HEK293 (cell line): ENCODE measurements at regions not wholly inside any gene's neighbourhood (a gene's known extent, or its start where the extent isn't known, plus 50 kb on each side); places are given as distances from the start of the nearest gene placed in this dataset.
A peak's percentile ranks its signal among the peaks of the same experiment; 100 is the strongest.

Experiments
- FEZF1 ChIP-seq: fragments of 450-650 bp; formaldehyde crosslinking; IDR thresholded peaks from 2 replicates; pipeline ENCODE4 v1.5.1; 2016; ENCODE audit warnings: missing biosample characterization, missing genetic modification characterization
- GLIS1 ChIP-seq: fragments of 450-650 bp; formaldehyde crosslinking; IDR thresholded peaks from 2 replicates; pipeline ENCODE4 v1.5.1; 2016; ENCODE audit warnings: missing biosample characterization, missing genetic modification characterization
- KLF10 ChIP-seq: fragments of 450-650 bp; IDR thresholded peaks from 2 replicates; pipeline ENCODE4 v1.5.1; 2018; ENCODE audit warnings: missing biosample characterization, mild to moderate bottlenecking, missing genetic modification characterization
- MEIS1 ChIP-seq: sonication (generic); formaldehyde crosslinking; IDR thresholded peaks from 2 replicates; pipeline ENCODE4 v1.8.1; 2022; ENCODE audit warnings: missing genetic modification reagents, mild to moderate bottlenecking, borderline replicate concordance
- MYNN ChIP-seq: fragments of 450-650 bp; formaldehyde crosslinking; IDR thresholded peaks from 2 replicates; pipeline ENCODE4 v1.5.1; 2016; ENCODE audit warnings: missing biosample characterization, missing genetic modification characterization, borderline replicate concordance
- WT1 ChIP-seq: fragments of 450-650 bp; formaldehyde crosslinking; IDR thresholded peaks from 2 replicates; pipeline ENCODE4 v1.5.1; 2016; ENCODE audit warnings: missing biosample characterization, missing genetic modification characterization
- ZNF214 ChIP-seq: fragments of 450-650 bp; formaldehyde crosslinking; IDR thresholded peaks from 2 replicates; pipeline ENCODE4 v1.5.1; 2017; ENCODE audit warnings: missing biosample characterization, mild to moderate bottlenecking, missing genetic modification characterization, borderline replicate concordance
- ZNF416 ChIP-seq: fragments of 450-650 bp; formaldehyde crosslinking; IDR thresholded peaks from 2 replicates; pipeline ENCODE4 v1.5.1; 2016; ENCODE audit warnings: missing biosample characterization, missing genetic modification characterization
- ZNF530 ChIP-seq: fragments of 450-650 bp; formaldehyde crosslinking; IDR thresholded peaks from 2 replicates; pipeline ENCODE4 v1.5.1; 2016; ENCODE audit warnings: low read depth, missing biosample characterization, missing genetic modification characterization
- ZNF596 ChIP-seq: fragments of 450-650 bp; IDR thresholded peaks from 2 replicates; pipeline ENCODE4 v1.5.0; 2018; ENCODE audit warnings: missing biosample characterization, mild to moderate bottlenecking, missing genetic modification characterization, moderate library complexity
- ZNF629 ChIP-seq: fragments of 450-650 bp; formaldehyde crosslinking; IDR thresholded peaks from 2 replicates; pipeline ENCODE4 v1.5.1; 2017; ENCODE audit warnings: missing biosample characterization, missing genetic modification characterization
- ZNF660 ChIP-seq: fragments of 450-650 bp; IDR thresholded peaks from 2 replicates; pipeline ENCODE4 v1.5.1; 2018; ENCODE audit warnings: missing biosample characterization, mild to moderate bottlenecking, missing genetic modification characterization
- ZNF843 ChIP-seq: fragments of 450-650 bp; formaldehyde crosslinking; IDR thresholded peaks from 2 replicates; pipeline ENCODE4 v1.5.1; 2016; ENCODE audit warnings: missing biosample characterization, missing genetic modification characterization
- TF ChIP-seq, protein P1 (sequence below): fragments of 450-650 bp; formaldehyde crosslinking; conservative IDR thresholded peaks from 2 replicates; pipeline ENCODE4 v1.5.1; 2016; ENCODE audit warnings: low read depth, missing biosample characterization, missing genetic modification characterization
- TF ChIP-seq, protein P2 (sequence below): fragments of 450-650 bp; formaldehyde crosslinking; IDR thresholded peaks from 2 replicates; pipeline ENCODE4 v1.5.1; 2016; ENCODE audit warnings: missing biosample characterization, missing genetic modification characterization
- TF ChIP-seq, protein P3 (sequence below): fragments of 450-650 bp; formaldehyde crosslinking; IDR thresholded peaks from 2 replicates; pipeline ENCODE4 v1.5.1; 2016; ENCODE audit warnings: missing biosample characterization, missing genetic modification characterization
- TF ChIP-seq, protein P4 (sequence below): fragments of 450-650 bp; formaldehyde crosslinking; IDR thresholded peaks from 2 replicates; pipeline ENCODE4 v1.5.1; 2017; ENCODE audit warnings: missing biosample characterization, missing genetic modification characterization
- TF ChIP-seq, protein P5 (sequence below): fragments of 450-650 bp; formaldehyde crosslinking; IDR thresholded peaks from 2 replicates; pipeline ENCODE4 v1.5.1; 2016; ENCODE audit warnings: missing biosample characterization, missing genetic modification characterization, borderline replicate concordance

DNA sequence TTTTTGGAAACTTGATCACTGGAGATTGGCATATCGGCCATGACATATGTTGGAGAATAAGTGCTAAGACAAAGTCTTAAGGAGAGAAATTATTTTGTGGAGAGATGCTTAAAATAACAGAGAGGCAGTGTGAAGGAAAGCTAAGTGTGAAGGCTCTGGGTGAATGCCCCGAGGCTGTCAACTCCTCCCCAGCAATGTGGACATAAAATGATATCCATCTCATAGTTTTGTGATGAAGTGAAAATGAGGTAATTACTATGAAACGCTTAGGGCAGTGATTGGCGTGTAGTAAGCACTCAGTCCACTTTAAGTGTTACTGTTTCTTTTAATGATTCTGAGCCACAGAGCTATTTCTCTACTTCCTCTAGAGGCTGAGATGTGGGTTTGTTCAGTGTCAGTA lies 195.8 kb upstream of the KLF12 start (continued):
- TF ChIP-seq FEZF1 (tag by site-specific recombination) (peak; percentile 25; the same call in 1 of the 2 replicates), ZNF596 (no peak), MYNN (no peak), ZNF416 (tag by site-specific recombination) (no peak), ZNF660 (tag by site-specific recombination) (no peak), ZNF214 (tag by site-specific recombination) (no peak), ZNF629 (peak; percentile 71), MEIS1 (CRISPR knock-in tag) (peak; percentile 57; the same call in 1 of the 2 replicates), GLIS1 (tag by site-specific recombination) (peak; percentile 79), ZNF530 (tag by site-specific recombination) (no peak), WT1 (tag by site-specific recombination) (peak; percentile 82), ZNF843 (tag by site-specific recombination) (0 out of 2 replicates have a peak, but pooled peaks have one; percentile 43), KLF10 (tag by site-specific recombination) (peak; percentile 44; the same call in 1 of the 2 replicates)
- TF ChIP-seq, protein P1, sequence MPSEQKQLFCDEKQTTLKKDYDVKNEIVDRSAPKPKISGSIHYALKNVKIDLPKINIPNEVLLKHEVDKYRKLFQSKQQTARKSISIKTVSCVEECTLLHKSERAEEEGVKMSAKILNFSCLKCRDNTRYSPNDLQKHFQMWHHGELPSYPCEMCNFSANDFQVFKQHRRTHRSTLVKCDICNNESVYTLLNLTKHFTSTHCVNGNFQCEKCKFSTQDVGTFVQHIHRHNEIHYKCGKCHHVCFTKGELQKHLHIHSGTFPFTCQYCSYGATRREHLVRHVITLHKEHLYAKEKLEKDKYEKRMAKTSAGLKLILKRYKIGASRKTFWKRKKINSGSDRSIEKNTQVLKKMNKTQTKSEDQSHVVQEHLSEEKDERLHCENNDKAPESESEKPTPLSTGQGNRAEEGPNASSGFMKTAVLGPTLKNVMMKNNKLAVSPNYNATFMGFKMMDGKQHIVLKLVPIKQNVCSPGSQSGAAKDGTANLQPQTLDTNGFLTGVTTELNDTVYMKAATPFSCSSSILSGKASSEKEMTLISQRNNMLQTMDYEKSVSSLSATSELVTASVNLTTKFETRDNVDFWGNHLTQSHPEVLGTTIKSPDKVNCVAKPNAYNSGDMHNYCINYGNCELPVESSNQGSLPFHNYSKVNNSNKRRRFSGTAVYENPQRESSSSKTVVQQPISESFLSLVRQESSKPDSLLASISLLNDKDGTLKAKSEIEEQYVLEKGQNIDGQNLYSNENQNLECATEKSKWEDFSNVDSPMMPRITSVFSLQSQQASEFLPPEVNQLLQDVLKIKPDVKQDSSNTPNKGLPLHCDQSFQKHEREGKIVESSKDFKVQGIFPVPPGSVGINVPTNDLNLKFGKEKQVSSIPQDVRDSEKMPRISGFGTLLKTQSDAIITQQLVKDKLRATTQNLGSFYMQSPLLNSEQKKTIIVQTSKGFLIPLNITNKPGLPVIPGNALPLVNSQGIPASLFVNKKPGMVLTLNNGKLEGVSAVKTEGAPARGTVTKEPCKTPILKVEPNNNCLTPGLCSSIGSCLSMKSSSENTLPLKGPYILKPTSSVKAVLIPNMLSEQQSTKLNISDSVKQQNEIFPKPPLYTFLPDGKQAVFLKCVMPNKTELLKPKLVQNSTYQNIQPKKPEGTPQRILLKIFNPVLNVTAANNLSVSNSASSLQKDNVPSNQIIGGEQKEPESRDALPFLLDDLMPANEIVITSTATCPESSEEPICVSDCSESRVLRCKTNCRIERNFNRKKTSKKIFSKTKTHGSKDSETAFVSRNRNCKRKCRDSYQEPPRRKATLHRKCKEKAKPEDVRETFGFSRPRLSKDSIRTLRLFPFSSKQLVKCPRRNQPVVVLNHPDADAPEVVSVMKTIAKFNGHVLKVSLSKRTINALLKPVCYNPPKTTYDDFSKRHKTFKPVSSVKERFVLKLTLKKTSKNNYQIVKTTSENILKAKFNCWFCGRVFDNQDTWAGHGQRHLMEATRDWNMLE: no peak
- TF ChIP-seq, protein P2, sequence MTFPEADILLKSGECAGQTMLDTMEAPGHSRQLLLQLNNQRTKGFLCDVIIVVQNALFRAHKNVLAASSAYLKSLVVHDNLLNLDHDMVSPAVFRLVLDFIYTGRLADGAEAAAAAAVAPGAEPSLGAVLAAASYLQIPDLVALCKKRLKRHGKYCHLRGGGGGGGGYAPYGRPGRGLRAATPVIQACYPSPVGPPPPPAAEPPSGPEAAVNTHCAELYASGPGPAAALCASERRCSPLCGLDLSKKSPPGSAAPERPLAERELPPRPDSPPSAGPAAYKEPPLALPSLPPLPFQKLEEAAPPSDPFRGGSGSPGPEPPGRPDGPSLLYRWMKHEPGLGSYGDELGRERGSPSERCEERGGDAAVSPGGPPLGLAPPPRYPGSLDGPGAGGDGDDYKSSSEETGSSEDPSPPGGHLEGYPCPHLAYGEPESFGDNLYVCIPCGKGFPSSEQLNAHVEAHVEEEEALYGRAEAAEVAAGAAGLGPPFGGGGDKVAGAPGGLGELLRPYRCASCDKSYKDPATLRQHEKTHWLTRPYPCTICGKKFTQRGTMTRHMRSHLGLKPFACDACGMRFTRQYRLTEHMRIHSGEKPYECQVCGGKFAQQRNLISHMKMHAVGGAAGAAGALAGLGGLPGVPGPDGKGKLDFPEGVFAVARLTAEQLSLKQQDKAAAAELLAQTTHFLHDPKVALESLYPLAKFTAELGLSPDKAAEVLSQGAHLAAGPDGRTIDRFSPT (tag by site-specific recombination): 0 out of 2 replicates have a peak, but pooled peaks have one; percentile 21
- TF ChIP-seq, protein P3, sequence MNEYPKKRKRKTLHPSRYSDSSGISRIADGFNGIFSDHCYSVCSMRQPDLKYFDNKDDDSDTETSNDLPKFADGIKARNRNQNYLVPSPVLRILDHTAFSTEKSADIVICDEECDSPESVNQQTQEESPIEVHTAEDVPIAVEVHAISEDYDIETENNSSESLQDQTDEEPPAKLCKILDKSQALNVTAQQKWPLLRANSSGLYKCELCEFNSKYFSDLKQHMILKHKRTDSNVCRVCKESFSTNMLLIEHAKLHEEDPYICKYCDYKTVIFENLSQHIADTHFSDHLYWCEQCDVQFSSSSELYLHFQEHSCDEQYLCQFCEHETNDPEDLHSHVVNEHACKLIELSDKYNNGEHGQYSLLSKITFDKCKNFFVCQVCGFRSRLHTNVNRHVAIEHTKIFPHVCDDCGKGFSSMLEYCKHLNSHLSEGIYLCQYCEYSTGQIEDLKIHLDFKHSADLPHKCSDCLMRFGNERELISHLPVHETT (tag by site-specific recombination): 0 out of 2 replicates have a peak, but pooled peaks have one; percentile 35
- TF ChIP-seq, protein P4, sequence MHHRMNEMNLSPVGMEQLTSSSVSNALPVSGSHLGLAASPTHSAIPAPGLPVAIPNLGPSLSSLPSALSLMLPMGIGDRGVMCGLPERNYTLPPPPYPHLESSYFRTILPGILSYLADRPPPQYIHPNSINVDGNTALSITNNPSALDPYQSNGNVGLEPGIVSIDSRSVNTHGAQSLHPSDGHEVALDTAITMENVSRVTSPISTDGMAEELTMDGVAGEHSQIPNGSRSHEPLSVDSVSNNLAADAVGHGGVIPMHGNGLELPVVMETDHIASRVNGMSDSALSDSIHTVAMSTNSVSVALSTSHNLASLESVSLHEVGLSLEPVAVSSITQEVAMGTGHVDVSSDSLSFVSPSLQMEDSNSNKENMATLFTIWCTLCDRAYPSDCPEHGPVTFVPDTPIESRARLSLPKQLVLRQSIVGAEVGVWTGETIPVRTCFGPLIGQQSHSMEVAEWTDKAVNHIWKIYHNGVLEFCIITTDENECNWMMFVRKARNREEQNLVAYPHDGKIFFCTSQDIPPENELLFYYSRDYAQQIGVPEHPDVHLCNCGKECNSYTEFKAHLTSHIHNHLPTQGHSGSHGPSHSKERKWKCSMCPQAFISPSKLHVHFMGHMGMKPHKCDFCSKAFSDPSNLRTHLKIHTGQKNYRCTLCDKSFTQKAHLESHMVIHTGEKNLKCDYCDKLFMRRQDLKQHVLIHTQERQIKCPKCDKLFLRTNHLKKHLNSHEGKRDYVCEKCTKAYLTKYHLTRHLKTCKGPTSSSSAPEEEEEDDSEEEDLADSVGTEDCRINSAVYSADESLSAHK (tag by site-specific recombination): peak; percentile 38; the same call in 1 of the 2 replicates
- TF ChIP-seq, protein P5, sequence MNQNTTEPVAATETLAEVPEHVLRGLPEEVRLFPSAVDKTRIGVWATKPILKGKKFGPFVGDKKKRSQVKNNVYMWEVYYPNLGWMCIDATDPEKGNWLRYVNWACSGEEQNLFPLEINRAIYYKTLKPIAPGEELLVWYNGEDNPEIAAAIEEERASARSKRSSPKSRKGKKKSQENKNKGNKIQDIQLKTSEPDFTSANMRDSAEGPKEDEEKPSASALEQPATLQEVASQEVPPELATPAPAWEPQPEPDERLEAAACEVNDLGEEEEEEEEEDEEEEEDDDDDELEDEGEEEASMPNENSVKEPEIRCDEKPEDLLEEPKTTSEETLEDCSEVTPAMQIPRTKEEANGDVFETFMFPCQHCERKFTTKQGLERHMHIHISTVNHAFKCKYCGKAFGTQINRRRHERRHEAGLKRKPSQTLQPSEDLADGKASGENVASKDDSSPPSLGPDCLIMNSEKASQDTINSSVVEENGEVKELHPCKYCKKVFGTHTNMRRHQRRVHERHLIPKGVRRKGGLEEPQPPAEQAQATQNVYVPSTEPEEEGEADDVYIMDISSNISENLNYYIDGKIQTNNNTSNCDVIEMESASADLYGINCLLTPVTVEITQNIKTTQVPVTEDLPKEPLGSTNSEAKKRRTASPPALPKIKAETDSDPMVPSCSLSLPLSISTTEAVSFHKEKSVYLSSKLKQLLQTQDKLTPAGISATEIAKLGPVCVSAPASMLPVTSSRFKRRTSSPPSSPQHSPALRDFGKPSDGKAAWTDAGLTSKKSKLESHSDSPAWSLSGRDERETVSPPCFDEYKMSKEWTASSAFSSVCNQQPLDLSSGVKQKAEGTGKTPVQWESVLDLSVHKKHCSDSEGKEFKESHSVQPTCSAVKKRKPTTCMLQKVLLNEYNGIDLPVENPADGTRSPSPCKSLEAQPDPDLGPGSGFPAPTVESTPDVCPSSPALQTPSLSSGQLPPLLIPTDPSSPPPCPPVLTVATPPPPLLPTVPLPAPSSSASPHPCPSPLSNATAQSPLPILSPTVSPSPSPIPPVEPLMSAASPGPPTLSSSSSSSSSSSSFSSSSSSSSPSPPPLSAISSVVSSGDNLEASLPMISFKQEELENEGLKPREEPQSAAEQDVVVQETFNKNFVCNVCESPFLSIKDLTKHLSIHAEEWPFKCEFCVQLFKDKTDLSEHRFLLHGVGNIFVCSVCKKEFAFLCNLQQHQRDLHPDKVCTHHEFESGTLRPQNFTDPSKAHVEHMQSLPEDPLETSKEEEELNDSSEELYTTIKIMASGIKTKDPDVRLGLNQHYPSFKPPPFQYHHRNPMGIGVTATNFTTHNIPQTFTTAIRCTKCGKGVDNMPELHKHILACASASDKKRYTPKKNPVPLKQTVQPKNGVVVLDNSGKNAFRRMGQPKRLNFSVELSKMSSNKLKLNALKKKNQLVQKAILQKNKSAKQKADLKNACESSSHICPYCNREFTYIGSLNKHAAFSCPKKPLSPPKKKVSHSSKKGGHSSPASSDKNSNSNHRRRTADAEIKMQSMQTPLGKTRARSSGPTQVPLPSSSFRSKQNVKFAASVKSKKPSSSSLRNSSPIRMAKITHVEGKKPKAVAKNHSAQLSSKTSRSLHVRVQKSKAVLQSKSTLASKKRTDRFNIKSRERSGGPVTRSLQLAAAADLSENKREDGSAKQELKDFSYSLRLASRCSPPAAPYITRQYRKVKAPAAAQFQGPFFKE (tag by site-specific recombination): no peak
